GM19395 (cell line): ENCODE measurements at regions not wholly inside any gene's neighbourhood (a gene's known extent, or its start where the extent isn't known, plus 50 kb on each side); places are given as distances from the start of the nearest gene placed in this dataset.
A peak's percentile ranks its signal among the peaks of the same experiment; 100 is the strongest.
"Not testable (repeated sequence)": the region's sequence is repeated elsewhere in the genome, so short reads cannot be mapped to it uniquely, and the experiment has no call there.

Experiments used
- ATAC-seq: cut with Tn5 transposase; IDR thresholded peaks from one replicate; pipeline ENCODE4 v1.9.1; 2021; ENCODE audit warnings: mild to moderate bottlenecking, moderate library complexity; ENCODE audit not compliant: unreplicated experiment

DNA sequence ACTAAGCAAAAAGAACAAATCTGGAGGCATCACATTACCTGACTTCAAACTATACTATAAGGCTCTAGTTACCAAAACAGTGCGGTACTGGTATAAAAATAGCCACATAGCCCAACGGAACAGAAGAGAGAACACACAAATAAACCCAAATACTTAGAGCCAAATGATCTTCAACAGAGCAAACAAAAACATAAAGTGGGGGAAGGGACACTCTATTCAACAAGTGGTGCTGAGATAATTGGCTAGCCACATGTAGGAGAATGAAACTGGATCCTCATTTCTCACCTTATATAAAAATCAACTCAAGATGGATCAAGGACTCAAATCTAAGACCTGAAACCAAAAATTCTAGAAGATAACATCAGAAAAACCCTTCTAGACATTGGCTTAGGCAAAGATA lies 89.9 kb upstream of the ZNF608 start:
- ATAC-seq = not testable (repeated sequence)

DNA sequence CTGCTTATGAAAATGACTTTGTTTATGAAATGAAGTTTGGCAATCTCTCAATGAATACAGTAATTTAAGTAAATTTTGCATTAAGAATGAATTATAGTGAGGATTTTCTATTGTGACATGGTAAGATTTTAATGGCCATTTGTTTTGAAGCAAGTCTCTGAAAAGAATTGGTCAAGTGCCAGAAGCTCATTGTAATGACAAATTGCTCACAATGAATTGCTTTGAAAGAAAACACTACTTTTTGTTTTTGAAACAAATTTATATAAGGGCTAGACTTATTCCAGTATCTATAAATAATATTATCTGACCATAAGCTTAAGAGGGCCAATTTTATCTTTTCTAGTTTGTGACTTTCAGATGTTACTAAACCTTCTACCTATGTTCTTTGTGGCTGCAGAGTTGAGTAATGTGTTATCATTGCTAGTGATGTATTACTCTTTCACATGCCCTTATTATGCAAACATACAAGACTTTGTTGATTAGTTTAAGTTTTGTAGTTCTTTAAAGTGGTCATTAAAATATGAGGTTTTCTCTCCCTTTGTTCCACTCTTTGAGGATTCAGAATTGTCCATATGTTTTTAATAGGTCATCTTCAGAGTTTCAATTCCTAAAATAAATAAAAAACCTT lies 93.0 kb upstream of the ZNF608 start:
- no peak for ATAC-seq

DNA sequence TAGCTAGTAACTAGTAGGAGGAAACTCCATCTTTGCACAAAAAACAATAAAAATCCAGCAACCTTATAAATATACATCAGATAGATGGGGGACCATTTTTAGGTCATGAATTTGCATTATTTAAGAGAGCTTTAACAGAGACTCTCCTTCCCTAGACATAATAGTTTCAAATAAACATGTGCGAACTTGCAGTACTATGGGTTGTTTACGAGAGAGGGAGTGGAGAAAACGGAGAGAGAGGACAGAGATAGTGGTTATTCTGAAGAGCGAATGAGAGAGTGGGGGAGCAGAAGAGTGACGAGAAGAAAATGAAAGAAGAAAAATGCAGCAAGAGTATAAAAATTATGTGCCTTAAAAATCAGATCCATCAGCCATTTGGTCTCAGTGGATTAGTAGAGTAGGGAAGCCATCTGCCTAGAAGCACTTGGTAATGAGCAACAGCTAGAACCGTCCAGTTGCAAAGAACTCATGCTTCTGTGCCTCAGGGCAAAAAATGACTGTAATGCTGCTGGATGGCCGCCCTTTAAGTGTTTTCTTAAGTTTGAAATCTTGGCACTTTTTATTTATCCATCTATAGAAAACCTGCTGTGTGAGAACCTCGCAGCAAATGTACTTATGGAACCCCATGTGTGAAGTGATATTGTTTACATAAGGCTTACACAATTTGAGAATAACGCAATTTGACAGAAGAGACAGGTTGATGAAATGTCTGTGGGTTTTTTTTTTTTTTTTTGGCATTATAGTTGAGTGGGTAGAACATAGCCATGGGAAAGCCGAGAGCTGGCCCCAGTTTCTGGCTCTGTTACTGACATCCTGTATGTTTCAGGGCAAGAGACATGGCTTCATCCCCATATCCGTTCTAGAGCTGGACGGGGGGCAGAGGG lies 95.6 kb upstream of the ZNF608 start:
- no peak for ATAC-seq

DNA sequence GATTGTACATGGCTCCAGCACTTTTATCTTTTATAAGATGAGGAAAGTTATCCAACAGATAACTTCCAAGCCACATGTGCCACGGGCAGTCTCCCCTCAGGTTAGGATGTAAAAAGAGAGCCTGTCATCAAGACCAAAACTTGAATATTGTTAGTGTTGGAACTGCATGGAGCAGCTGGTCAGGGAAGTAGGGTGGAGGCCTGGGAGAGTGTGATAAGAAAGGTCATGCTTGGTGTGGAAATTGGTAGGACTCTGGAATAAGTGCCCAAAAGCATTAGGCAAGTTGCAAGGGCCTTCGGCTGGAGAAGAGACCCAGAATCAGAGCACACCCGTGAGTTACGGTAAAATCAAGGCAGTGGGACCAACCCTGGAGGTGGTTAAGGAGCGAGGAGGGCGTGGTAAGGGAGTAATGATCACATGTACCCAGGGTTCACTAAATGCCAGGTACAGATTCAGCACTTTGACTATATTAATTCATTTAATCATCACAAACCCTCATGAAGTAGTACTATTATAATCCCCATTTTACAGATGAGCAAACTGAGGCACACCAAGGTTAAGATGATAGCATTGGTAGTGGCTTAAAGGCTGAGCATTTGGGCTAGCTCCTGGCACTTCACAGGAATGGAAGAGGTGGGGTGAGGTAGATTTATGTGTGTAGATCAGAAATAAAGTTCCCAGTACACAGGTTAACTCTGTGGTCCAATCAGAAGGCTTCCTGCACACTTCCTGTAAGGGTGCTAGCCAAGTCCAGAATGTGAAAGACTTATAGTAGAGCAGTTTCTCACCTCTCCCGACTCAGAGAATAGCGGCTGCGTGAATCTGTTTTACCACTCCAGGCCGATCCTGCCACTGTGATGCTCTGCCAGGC lies 96.5 kb upstream of the ZNF608 start:
- ATAC-seq = no peak

DNA sequence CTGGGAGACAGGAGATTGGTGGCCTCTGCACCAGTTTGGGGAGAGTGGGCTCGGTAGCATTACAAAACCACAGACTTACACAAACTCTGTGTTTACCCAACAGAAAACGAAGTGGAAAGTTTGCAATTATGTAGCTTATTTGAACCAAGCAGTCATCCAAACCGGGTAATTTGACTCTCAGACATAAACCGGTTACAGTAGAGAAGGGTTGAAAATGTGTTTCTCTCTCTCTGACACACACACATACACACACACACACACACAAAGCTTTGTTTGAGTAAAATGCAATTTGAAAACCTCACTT lies 97.1 kb upstream of the ZNF608 start:
- no peak for ATAC-seq

DNA sequence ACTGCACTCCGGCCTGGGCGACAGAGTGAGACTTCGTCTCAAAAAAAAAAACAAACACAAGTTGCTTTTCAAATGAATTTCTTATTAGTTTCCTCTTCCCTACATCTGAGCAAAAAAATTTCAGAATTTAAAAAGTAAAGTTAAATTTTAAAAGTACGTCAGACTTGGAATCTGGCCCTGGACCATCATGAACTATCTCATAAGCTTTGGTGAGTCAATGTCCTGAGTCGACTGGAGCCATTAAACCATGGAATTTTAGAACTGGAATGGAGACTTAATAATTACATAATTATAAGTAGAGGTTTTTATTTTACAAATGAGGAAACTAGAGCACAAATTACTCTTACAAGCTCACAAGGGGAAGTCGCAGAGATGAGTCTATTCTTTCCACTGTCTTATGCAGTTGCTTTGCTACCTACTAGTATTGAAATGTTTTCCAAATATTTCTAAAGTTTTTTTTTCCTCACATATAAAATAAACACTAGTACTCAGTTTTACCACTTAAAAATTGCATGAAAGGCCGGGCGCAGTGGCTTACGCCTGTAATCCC lies 98.0 kb upstream of the ZNF608 start:
- no peak for ATAC-seq

DNA sequence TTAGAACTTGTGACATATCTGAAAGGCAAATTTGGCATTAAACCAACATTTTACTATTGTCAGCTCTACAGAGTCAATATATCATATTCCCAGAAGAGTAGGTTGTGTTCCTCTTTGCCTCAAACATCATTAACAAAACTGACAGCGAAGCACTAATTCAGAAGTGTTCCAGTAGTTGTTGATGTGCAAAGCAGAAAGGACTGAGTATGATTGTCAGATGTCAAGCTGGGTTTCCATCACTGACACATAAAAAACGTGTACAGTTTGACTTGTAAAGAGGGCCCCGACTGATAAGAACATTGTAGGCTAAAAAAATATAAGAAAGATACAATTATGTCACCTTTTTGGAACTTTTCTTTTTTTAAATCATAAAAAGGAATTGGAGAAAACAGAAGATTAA lies 101.5 kb upstream of the ZNF608 start:
- ATAC-seq = no peak

DNA sequence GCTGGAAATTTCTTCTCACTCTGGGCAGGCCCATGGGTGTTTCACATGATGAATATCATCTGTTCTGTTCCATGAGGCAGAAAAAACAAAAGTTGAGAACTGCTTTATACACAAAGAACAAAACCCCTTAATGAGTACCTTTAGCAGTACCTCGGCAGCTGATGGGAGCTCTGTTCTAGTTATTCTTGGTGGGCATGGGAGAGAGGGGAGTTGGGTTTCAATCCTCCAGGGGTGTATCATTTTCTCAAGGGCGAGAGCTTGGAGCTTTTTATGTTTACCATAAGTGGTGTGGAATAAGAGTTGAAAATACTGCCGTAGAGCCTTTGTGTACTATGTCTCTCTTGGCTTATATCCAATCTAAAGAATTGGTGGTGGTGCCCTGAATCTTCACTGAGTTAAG lies 103.3 kb upstream of the ZNF608 start:
- no peak for ATAC-seq

DNA sequence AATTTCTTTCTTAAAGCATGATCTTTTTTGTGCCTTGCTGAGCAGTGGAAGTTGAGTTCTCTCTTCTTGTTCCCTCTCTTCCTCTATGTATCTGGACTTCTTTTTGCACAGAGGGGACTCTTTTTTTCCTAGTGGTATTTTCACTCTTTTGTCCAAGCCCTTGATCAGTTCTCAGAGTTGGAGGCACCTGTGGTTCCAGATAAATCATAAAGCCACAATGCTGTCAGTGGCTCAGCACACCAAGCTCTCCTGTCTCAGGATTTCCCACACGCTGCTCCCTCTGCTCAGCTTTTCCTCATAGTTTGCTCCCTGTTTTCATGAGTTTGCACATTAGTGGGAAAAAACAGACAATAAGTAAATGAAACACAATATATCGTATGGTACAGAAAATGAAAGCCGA lies 110.3 kb upstream of the ZNF608 start:
- ATAC-seq = no peak

DNA sequence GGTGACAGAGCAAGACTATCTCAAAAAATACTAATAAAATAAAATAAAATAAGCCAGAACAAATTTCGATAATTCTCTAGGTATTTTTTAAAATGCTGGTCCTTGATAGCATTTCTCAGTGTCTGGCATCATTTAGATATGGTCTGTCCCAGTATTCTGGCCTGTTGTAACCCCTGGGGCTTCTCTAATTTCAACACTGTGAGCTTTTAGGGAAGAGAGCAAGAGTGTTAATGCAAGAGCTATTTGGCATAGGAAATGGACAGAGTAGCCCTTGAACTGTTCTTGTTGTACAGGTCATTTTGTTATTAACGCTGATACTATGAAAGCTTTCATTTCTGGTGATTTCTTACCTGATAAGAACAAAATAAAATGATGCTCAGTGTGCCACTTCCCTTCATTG lies 112.2 kb upstream of the ZNF608 start:
- ATAC-seq = no peak

DNA sequence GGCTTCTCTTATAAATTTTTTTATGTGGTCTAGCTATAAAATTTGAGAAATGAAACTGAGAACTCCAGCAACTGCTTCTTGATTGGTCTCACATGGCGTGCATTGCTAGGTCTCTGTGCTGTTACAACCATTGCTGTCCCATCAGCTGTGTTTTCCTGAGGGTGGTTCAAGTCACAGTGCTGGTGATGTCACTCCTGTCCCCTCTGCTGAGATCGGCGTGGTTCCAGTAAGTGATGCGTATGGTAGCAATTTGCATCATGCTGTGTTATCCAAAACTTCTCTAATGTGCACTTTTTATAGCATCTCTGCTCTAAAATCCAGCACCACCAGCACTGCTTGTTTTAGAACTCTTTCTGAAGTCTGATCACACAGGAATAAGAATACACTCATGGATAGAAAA lies 112.6 kb upstream of the ZNF608 start:
- peak; percentile 46 for ATAC-seq

DNA sequence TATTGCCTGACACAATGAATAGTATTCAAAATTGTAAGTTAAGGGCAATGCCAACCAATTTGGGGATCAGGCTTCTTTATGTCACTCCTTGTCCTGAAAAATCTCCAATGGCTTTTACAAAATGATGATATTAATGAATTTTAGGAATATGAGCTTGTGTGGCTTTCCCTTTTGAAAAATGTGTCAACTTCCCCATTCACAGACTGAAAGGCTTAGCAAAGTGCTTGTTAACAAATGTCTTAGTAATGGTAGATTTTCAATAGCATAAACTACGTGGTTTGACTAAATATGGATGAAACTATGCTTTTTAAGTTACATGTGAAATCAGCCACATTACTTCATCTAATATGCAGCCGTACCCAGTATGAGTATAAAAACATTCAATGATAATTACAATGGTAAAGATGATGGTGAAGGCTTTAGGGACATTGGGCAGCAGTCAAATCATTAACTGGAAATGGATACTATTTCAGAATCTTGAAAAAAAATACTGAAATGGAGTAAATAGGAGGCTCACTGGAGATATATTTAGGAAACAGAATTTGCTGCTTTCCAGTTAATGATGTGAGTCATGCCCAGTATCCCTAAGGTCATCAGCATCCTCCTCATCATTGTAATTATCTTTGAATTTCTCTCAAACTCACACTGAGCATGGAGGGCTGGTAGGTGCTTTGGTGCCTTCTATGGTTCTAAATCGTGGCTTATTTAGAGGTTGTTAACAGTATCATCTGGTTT lies 113.3 kb upstream of the ZNF608 start:
- ATAC-seq = no peak

DNA sequence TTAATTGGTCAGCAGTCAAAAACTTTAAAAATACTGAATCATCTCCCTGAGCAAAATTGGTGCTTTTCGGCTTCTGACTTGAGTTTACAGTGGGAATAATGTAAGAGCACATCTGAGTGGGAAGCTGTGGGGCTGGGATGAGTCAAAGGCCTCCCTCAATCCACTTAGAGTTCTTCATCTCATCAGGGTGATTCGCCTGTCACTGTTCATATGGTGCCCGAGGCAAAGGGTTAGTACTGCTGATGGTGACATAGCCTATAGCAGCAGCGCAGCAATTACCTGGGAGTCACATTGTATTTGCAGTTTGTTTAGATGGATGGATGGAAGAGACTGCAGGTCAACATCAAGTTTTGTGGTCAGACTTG lies 113.8 kb upstream of the ZNF608 start:
- no peak for ATAC-seq

DNA sequence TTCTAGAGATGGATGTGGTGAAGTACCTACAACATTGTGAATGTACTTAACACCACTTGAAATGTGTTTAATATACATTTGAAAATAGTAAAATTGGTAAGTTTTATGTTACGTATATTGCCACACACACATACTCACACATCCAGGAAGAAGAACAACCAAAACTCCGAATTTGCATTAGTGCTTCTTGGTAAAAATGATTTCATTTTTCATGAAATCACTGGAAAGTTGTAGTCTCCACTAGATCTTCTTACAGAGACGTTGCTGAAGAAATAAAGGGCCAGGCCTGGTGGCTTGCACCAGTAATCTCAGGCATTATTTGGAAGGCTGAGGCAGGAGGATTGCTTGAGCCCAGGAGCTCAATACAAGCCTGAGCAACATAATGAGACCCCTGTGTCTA lies 118.6 kb upstream of the ZNF608 start:
- ATAC-seq = no peak

DNA sequence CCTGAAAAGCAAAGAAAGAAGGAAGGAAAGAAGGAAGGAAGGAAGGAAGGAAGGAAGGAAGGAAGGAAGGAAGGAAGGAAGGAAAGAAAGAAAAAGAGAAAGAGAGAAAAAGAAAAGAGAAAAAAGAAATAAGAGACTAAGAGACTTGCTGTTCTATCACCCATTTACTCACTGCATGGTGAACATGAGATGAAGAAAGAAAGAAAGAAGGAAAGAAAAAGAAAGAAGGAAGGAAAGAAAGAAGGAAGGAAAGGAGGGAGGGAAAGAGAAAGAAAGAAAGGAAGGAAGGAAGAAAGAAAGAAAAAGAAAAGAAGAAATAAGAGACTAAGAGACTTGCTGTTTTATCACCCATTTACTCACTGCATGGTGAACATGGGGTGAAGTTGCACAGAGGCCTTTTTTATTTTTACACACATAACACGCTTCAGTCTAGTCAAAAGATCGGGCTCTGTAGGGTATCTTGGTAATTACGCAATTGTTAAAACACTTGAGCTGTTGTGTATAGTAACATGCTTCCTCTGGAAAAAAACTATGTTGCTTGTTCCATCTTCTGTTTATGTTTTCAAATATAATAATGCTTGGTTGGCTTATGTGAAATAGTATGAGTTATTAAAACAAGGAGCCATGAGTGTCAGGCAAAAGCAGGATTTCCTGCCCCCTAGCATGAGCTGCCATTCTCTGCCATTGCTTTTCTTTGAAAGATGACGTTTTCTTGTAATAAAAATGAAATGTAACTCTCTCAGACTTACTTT lies 119.3 kb upstream of the ZNF608 start:
- no peak for ATAC-seq

DNA sequence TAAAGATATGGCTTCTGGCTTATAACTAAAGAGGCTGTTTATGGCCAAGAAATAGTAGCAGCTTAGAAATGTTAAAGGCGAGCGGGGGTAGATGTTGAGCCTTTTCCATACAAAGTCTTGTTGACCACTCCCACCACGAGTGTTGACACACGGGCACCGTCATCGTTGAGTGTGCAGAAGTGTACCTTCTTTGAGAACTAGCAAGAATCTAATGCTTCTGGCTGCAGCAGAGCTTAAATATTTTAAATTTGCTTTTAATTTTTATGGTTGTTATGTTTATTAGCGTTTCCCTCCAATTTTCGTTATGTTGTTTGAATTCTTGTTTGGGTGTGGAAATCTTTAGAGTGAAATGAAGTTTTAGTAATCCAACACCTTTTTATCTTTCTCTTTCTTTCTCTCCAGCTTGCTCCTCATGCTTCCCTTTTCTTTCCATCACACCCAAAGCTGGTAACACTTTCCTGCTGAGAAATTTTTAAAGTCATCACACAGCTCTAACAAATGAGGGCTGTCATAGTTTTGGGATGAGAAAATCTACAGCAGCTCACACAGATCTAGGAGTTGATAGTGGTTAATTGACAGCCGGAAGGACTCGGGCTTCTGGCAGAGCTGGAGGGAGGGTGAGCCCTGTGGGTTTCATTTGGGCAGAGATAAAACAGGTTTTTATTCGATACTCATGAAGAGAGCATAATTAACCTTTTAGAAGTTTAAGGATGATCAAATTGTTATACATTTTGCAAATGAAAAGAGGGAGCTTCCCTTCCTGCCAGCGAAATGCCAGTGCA lies 120.1 kb upstream of the ZNF608 start:
- no peak for ATAC-seq

DNA sequence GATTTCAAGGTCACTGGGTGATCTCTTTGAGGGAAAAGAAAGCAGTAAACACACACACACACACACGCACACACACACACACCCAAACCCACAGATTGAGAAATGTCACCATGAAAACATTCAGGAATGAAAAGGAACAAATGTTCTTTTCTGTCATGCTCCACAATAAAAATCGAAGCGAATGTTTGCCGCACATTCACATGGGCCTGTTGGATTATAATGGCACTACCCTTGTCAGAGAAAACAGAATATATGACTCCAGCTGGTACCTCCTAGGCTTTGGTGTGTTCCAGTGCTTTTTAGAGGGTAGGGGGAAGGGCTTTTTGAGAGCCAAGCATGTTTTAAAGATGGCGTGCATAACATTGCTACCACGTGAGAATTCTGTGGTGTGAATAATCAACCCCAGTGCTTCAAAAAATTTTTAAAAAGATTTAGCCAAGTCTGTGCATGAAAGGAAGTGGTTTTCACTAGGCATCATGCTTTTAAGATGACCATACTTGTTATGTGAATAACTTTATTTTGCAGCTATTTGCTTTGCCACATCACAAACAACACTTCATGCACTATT lies 120.8 kb upstream of the ZNF608 start:
- no peak for ATAC-seq

DNA sequence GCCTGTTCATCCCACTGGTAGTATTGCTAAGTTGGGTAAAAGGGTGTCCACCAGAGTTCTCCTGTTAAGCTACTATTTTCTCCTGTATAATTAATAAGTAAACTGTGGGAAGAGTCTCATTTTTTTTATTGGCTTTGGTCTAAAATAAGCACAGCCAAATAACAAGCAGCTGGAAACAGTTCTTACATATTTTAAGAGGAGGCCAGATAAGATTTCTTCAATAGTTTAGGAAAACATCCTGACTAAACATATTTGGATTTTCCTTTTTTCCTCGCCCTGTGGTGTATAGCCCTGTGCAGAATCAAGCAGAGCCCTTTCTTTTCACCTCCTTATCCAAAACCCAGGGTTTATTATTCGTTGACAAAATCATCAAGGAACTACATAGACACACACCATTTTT lies 122.2 kb upstream of the ZNF608 start:
- no peak for ATAC-seq

DNA sequence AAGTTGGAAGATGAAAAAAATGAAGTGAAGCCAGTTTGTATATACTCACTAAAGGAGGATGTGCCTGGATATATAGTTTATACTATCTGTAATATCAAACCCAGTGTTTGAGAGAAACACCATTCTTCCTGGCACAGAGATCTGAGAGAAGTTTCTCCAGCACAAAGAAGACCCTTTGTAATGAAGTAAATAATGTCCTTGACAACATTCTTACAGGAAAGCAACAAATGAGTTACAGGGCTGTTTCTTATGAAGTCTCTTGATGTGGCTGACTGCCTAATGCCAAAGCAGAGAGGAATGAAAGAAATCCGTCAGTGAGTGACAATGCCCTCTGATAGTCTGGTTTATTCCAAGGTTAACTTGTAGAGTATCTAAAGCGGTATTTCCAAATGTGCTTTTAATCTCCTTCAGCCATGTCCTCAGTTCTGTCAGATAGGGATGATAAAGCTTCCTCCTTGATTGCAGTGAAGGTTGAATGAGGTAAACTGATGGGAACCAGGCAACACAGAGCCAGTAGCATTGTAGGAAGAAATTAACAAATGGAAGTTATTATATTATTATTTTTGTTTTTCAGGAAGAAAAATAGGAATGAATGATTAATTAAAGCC lies 123.1 kb upstream of the ZNF608 start:
- ATAC-seq = no peak
